ENCODE measurements at regions not wholly inside any gene's neighbourhood (a gene's known extent, or its start where the extent isn't known, plus 50 kb on each side); places are given as distances from the start of the nearest gene placed in this dataset.
"Not testable (repeated sequence)": the region's sequence is repeated elsewhere in the genome, so short reads cannot be mapped to it uniquely, and the experiment has no call there.

DNA sequence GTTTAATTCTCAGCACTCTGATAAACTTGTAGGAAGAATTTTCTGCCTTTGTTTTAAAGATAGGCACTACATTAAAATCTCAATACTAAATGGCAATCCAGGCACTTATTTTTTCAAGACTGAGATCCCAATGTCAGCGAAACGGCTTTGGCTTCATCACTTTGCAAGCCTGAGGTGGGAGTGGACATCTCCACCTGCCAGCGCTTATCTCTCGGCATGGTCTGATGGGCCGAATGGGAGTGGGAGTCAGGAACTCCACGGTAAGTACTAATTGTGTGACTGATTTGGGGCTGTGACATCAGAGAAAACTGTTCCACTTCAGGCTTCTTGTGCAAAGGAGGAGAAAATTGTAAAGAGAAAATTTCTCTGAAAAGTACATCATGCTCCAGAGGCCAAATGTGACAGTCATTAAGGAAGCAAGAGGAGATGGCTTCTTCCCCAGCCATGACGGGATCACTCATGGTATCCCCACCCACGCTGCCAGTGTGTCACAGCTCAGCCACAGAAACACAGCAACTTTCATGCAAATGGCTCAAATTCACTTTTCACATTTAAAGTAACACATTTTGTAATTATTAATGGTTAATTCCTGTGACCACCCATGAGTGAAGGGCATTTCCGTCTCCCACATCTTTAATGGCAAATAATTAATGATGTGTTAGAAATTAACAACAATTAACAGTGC, 385.5 kb upstream of the HNRNPA3 start:
- DNase-seq, result no peak

DNA sequence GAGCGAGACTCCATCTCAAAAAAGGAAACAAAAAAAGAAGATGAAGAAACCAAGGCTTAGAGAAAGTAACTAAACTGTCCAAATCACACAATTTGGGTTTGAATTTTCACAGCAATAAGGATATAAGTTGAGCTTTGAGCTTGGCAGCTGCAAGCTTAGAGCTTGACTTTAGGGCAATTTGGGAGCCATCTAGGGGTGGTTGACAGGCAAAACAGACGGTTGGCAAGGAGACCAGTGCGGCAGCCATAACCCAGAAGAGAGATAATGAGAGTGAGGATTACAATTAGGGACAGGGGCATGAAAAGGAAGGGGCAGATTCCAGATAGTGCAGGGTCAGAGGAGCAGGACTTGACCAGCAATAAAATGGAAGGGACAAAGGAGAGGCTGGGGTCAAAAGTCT, 382.2 kb upstream of the HNRNPA3 start:
- DNase-seq, result peak in 3 of 6 experiments; percentile 4 to 9 (median 6)

DNA sequence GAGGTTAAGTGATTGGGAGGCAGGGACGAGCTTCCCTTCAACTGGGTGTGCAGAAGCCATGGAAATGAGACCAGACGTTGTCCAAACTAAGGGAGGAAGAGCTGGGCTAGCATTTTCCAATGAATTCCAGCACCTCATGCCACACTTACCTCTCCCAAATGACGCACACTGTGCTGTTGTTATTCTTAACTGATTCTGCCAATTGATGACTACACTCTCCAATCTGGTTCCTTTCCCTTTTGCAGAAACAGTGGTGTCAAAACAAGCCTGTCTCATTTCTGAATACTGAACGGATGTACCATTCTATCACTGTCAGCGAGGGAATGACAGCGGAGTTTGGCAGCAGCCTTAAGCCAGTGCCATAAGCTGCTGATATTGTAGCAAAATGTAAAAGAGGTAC, 380.5 kb upstream of the HNRNPA3 start:
- no peak for DNase-seq

DNA sequence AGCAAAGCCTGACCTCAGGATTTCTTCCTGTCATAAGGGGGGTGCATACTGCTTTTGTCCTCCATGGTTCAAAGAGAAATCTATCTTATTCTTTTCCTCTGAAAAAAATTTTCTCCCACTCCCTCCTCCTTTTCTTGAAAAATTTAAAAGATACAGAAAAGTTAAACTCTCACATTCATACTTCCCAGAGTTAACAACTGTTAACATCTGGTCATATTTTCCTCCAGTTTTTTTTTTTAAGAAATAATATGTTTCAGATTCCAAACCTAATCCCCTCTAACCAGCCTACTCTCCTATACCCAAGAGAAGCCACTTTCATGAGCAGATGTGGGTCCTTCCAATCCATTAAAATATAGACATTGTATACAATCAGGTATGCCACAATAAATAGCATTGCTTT, 378.9 kb upstream of the HNRNPA3 start:
- DNase-seq, result no peak

DNA sequence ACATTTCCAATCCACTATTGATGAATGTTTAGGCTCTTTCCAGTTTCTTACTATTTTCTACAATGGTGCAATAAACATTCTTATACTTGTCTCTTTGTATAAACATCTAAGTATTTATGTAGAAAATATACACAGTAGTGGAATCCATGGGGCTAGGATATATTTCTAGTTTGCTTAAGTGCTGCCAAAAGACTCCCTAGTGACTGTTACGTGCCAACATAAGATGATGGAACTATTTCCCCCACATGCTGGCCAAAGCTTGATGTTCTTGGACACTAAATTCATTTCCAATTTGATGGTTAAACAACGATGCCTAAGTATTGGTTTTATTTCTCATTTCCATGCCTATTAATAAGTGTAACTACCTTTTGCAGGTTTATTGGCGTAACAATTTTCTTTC, 378.4 kb upstream of the HNRNPA3 start:
- DNase-seq, result no peak

DNA sequence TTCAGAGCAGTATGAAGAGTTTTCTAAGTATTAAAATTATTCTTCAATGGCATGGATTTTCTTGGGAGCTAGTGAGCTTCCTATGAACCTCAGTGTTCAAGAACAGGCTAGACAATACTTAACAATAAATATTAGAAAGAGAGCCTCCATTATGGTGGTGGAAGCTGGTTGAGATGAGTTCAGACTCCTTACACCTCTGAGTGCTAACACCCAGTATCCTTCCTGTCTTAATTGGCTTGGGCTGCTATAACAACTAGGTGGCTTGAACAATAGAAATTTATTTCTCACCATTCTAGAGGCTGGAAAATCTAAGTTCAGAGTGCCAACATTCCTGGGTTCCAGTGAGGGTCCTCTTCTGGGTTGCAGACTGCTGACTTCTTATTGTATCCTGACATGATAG, 369.4 kb upstream of the HNRNPA3 start:
- DNase-seq, result no peak

DNA sequence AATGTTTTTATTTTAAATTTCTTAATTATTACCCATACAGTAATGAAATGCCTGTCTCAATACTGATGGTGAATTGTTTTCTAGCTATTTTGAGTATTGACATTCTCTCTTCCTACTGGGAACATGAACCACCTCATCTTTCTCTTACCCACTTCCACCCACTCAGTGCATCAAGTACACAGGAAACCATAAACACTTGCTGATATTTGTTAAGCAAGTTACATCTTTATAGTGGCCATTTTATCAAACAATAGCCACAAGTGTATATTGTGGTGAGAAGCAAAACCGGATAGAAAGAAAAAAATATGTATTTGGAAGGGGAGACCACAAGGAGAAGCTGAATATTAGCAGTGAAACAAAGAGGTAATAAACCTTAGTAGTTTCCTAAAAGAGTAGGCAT, 368.1 kb upstream of the HNRNPA3 start:
- DNase-seq, result no peak

DNA sequence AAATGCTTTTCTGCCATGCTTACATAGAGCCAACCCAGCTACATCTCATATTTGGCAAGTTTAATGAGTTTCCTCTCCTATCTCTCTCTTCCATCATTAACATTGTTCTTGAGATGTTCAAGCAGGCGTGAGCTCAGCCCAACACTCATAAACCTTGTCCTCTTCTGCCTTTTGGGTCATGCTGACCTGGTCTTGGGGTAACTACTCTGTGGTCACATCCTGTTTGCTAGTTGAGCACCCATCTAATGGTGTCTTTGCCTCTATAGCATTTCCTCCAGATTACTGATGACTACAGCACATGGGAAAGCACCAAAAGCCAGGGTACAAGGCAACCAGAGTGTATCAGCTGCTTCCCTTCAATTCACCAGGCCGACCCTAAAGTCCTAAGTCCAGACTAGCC, 366.9 kb upstream of the HNRNPA3 start:
- DNase-seq, result no peak

DNA sequence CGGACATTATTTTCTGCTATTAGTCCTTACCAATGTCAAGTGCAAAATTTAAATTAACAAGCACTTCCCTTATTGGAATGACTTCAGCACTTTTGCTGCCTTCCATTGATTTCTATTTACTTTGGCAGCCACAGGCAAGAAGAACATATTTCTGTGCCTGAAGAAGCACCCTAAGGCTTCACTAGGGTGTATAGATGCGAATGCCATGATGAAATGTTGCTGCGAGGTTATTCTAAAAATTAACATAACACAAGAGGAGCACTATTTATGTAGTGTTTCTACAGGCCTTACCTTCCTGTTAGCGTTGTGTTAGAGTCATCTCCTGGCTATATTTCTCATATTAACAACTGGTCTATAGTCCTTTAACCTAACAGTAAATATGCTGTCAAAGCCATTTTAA, 365.0 kb upstream of the HNRNPA3 start:
- no peak for DNase-seq

DNA sequence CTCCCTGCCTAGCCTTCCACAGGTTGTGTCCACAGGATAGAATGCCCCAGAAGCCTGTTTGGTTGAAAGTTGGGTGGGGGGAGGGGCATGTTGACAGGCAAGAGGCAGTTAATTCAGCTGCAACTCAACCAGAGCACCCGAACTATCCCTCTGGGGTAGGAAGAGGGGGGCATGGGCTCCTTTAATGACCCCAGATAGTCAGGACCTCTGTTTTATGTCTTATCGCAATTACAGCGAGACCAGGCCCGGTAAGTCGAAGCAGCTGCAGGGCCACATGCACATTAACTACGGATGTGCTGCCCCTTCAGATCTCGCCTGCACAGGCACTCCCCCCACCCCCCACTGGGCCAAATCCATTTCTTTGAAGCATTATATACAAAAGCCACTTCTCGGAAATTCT, 363.8 kb upstream of the HNRNPA3 start:
- no peak for DNase-seq

DNA sequence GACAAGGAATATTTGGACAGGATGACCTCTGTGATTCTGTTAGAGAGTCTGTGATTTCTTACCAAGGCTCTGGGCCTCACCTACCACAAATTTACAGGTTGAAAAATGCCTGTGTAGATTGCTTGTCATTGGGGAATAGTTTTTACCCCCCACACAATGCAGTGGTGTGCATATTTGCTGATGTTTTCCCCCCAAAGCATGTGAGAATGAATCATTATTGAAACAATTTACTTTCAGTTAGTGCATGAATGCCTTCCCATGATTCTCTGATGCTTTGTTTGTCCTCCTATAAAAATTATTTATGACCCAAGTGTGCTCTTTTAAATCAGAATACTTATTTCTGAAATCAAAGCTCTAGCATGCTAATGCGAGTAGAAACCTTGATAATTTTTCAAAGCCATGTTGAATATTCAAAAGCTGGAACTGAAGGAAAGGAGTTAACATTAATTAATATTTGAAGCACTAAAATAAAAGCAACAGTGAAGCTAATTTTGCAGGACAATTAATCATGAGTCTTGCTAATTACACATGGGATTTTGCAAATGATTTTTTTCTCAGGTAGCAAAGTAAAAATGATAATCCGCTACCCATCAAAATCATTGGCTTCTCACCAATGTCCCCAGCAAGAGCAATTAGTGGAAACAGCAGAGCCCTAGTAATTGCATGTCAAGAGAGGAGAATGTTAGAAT, 361.2 kb upstream of the HNRNPA3 start:
- DNase-seq, result no peak

DNA sequence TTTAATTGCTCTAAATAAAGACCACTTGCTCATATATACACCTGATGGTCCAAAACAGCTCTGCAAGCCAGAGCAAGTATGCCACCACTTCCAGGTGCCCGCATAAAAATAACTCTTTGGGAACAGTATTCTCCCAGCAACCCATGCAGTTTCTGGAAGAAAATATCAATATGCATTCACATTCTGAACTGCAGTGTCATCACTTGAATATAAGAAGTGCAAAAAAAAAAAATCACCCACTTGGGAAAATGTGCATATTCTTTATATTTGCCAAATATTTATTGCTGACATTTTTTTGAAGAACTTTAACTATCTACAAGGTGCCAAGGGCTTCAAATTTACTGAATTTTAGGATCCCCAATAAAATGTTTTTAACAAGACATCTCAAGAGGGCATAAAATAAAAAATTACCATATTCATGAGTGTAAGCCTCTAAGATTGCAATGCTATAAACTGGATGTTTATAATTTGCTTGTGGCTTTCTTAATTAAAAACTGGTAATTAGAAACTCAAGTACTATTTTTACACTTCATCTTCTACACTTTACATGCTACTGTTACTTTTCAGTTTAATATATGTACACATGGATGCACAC, 360.6 kb upstream of the HNRNPA3 start:
- no peak for DNase-seq

DNA sequence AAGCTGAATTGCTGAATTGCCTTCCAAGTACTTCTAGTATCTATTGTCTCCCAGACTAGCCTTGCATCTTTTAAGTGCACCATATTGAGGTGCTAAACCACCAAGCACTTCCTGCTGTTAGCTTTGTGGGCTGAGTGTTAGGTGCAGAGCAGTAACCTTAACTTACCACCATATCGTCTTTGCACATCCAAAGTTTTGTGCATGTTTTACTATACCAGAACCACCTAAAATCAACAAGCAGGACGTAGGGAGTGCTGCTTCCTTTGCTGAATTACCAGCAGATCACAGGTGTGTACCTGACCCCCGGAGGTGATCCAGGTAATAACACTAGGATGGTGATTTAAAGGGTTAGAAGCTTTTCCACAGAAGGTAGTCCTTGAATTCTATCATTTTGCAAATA, 359.9 kb upstream of the HNRNPA3 start:
- peak in 4 of 6 experiments; percentile 3 to 54 (median 38) for DNase-seq

DNA sequence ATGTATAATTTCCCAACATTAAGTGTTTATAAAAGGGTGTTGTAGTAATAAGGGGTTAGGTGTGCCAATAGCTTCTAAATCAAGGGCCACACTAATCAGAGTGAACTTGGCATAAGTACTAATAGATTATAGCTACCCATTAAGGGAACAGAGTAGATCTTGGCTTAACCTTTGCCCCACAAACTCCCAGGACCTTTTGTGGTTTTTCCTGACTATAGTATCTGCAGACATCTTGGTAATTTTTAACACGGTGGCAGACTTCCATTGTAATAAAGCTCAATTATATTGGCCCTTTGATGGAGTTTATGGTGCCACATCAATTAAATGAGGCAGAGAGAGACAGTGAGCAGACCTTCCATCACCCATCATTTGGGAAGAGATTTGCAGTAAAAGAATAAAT, 358.5 kb upstream of the HNRNPA3 start:
- DNase-seq, result no peak

DNA sequence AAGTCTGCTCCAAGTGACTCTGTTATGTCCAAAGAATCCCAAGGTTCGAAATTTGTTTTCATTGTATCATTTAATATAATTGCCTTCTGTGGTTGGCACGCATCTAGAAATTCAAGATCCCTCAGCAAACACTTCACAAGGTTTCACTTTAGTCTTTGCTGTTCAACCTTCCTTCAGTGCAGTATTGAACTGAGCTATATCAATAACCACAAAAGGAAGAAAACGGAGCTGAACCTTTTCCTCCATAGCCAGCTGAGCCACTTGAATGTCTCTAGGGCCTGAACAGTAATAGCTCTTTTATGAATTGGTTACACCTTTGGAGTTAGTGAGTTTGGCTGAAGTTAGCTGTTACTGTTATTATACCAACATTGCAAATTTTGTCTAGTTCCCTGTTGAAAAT, 357.7 kb upstream of the HNRNPA3 start:
- no peak for DNase-seq

DNA sequence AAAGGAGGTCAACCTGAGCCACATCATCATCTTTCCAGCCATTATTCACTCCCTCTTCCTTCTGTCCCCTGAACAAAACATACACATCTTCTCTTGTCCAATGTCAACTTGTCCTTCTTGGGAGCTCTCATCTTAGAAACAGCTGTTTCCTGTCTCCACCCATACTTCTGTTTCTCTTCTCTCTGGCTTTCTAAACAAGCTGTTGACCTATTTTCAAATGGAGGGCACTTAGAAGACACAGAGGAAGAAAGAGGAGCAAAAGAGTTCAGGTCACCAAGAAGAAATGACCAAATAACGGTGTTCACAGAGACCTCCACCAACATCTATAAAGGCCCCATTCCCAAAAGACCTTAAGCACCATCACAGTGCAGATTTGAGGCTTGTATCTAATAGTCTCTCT, 355.9 kb upstream of the HNRNPA3 start:
- no peak for DNase-seq

DNA sequence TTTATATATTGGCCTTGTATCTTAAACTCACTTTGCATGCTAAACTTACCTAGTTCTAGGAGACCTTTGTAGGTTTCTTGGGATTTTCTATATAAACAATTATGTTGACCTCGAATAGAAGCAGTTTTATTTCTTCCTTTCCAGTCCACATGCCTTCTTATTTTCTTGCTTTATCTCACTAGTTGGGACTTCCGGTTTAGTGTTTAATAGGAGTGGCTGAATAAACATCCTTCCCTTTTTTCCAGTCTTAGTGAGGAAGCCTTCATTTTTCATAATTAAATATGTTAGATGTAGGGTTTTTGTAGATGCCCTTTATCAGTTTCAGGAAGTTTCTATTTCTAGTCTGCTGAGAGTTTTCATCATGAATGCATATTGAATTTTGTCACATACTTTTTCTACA, 347.3 kb upstream of the HNRNPA3 start:
- DNase-seq, result no peak

DNA sequence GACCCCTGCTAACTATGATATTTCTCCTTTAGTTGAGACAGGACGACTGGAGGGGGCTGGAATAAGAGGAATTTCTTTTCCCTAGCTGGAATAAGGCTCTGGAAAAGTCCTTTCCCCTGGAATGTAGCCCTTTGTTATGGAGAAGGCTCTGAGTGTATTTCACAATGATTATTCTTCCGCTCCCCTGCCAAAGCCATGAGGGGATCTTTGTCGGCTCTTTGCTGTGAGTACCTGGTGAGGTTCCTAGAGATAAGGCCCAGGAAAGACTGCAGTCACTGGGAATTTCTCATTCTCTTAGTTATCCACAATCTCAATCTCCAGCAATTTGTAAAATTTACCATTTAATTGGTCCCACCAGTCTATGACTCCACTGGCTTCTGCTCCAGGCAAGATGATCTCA, 340.2 kb upstream of the HNRNPA3 start:
- DNase-seq, result no peak

DNA sequence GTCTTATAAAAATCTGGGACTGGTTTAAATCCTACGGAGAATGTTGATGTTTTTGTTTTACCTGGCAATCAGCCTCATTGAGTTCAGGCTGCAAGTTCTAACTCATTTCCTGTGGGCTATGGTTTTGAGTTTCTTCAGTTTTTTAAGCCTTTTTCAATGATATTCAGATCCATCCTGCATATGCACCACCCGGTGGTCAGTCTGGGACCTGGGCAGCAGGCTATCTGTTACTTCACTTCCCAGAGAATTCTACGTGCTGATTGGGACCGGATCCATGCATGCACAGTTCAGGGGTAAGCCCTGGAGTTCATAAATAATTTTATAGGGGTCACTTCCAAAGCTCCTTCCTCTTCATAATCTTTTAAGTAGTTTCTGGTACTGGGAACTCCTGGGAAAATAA, 339.2 kb upstream of the HNRNPA3 start:
- DNase-seq, result no peak

DNA sequence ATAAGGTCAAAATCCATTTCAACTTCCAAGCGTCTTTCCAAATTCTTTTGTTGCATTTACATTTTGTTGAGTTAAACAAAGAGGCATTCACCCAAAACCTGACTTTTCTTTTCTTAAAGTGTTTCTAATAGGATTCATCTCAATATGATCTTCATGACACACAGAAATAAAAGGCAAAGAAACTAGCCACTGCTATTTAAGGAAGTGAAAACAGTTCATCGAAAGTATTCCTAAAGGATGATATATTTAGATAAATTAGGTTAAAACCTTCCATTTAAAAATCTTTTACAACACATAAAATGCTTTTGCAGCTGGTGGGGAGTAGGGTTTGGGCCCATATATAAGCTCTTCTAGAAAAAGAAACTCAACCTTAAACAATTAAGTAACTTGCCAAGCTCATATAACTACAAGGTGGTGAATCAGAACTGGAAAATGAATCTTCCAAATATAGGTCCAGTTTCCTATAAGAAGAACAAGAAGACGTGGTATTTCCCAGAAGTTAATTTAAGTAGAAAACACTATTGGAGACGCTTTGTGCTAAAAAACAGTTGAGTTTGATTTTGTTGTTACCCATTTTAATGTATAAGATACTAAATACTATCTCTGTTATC, 336.0 kb upstream of the HNRNPA3 start:
- DNase-seq, result no peak

DNA sequence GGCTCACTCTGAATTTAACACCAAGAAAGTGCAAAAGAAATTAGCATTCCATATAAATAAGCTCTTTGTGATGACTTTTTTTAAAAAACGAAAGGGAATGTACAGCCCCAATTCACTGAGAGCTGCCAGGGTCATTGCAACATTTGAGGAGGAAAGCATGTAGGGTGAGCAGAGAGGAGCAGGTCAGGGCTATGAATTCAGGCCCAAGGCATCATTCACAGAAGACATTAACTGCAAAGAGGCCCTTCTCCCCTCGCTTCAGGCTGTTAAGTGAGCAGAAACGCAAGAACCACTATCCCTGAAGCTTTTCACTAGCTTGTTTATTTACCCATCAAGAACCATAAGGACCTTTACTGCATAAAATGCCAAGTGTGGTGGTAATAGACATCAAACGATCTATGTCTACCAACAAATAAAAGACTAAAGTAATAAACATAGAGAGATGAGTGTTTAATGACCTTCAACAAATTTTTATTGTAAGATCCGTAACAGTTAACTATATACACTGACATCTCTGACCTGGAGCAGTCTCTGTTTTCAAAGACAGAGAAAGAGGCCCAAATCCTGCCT, 333.1 kb upstream of the HNRNPA3 start:
- DNase-seq, result no peak

DNA sequence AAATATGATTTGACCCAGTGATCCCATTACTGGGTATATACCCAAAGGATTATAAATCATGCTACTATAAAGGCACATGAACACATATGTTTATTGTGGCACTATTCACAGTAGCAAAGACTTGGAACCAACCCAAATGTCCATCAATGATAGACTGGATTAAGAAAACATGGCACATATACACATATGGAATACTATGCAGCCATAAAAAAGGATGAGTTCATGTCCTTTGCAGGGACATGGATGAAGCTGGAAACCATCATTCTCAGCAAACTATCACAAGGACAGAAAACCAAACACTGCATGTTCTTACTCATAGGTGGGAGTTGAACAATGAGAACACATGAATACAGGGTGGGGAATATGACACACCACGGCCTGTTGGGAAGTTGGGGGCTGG, 330.5 kb upstream of the HNRNPA3 start:
- DNase-seq, result not testable (repeated sequence)

DNA sequence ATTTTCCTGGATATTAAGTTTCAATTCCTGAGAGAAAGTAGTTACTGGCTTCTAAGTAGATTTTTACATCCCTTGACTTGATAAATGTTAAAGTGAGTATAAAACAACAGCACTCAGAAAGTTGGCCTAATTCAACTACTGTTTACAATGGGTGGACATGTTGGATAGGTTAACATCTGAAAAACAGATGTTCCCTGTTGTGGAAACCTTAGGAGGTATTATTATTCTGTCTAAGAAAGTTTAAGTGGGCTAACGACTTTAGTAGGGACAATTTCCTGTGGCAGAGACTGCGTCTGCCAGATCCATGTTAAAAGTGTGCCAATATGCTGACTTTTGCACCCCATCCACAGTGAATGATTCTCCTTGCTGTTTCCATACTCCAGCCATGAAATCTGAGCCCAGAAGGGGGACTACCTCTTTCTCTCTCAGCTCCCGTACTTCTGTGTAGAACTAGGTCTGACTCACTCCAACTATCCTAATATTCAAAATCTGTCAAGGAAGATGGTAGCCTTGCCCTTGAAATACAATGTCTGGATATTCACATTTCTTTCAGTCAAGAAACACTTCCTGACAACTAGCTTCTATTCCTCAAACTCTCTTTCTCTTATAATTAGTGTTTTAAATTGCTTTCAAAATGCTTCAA, 327.5 kb upstream of the HNRNPA3 start:
- DNase-seq, result no peak
